HCT116 (cell line): ENCODE measurements at regions not wholly inside any gene's neighbourhood (a gene's known extent, or its start where the extent isn't known, plus 50 kb on each side); places are given as distances from the start of the nearest gene placed in this dataset.

Experiments used
- ATAC-seq: fragments of 200-7000 bp; cut with Tn5 transposase; 2 replicates; pipeline ENCODE4 v1.9.1; 2020; ENCODE audit warnings: mild to moderate bottlenecking, moderate library complexity
- BruUV-seq: library from RNA; stranded (reverse); fragments of 400-500 nt; replicated peaks from 2 replicates; lab custom pipeline; 2021; lab: Mats Ljungman, UMichigan
- CTCF ChIA-PET: fragments of 300-600 bp; sonication (Branson Sonifier 250); formaldehyde crosslinking; loops from one replicate; lab custom pipeline; 2021; ENCODE audit warnings: antibody characterized with exemption; lab: Charles Lee
- POLR2A ChIA-PET: fragments of 300-600, 350-600 bp; sonication (Branson Sonifier 250); formaldehyde crosslinking; loops from one replicate; lab custom pipeline; 2021; ENCODE audit warnings: antibody characterized with exemption; lab: Charles Lee
- RAD21 ChIA-PET, 2 experiments: fragments of 300-600 bp; sonication (Branson Sonifier 250); formaldehyde crosslinking; loops; one replicate each; lab custom pipeline; 2023; ENCODE audit warnings: low total read pairs in 2 of 2; ENCODE audit not compliant: uncharacterized antibody in 2 of 2, unreplicated experiment in 2 of 2, low non-redundant PET in 1 of 2; lab: Charles Lee
- DNase-seq: peaks from one replicate; pipeline ENCODE4 v3.0.0-alpha.2; 2010; ENCODE audit warnings: low read depth, low spot score
- H2AFZ ChIP-seq: fragments of 200-600 bp; shearing (Covaris generic), sonication (generic); 2 replicates; pipeline ENCODE4 v1.6.1; 2017; ENCODE audit warnings: low read depth, mixed run types, mixed read lengths, antibody characterized with exemption, low read length; ENCODE audit not compliant: poor library complexity, severe bottlenecking
- H3K27ac ChIP-seq: 2 replicates; pipeline ENCODE4 v1.5.1; 2012; ENCODE audit warnings: low read depth, low read length
- H3K27me3 ChIP-seq: fragments of 200-600 bp; sonication (generic); 2 replicates; pipeline ENCODE4 v1.6.1; 2016; ENCODE audit warnings: mixed run types, low read length, mixed read lengths; ENCODE audit not compliant: insufficient read depth
- H3K36me3 ChIP-seq, 2 experiments: fragments of 200-500 bp in 1 of 2; fragments of 200-600 bp in 1 of 2; sonication (Bioruptor generic) in 1 of 2; sonication (generic) in 1 of 2; 2 replicates each; pipeline versions ENCODE4 v1.5.1 to v1.6.1; 2014 to 2016; ENCODE audit warnings: low read length in 2 of 2, inconsistent platforms in 1 of 2, mixed read lengths in 1 of 2, mixed run types in 1 of 2; ENCODE audit not compliant: insufficient read depth in 2 of 2, control insufficient read depth in 1 of 2
- H3K4me1 ChIP-seq, 2 experiments: fragments of 200-600 bp in 1 of 2; sonication (generic) in 1 of 2; 2 replicates each; pipeline versions ENCODE4 v1.5.1 to v1.6.1; 2012 to 2017; ENCODE audit warnings: low read length in 2 of 2, inconsistent platforms in 1 of 2, mild to moderate bottlenecking in 1 of 2, mixed read lengths in 1 of 2, mixed run types in 1 of 2, moderate library complexity in 1 of 2; ENCODE audit not compliant: insufficient read depth in 2 of 2, control insufficient read depth in 1 of 2
- H3K4me2 ChIP-seq: fragments of 200-600 bp; sonication (generic); 2 replicates; pipeline ENCODE4 v1.6.1; 2017; ENCODE audit warnings: mixed run types, low read length, mixed read lengths
- H3K4me3 ChIP-seq, 2 experiments: fragments of 200-600 bp in 1 of 2; sonication (generic) in 1 of 2; replicated peaks in 1 of 2; 2 replicates each; pipeline ENCODE4 v1.5.1; 2011 to 2016; ENCODE audit warnings: low read length in 2 of 2, control low read depth in 1 of 2, low read depth in 1 of 2, mild to moderate bottlenecking in 1 of 2, mixed read lengths in 1 of 2, mixed run types in 1 of 2
- H3K79me2 ChIP-seq: fragments of 200-600 bp; sonication (generic); 2 replicates; pipeline ENCODE4 v1.6.1; 2017; ENCODE audit warnings: mild to moderate bottlenecking, mixed run types, low read length, moderate library complexity, mixed read lengths; ENCODE audit not compliant: insufficient read depth
- H3K9ac ChIP-seq: fragments of 200-600 bp; sonication (generic); 2 replicates; pipeline ENCODE4 v1.6.1; 2016; ENCODE audit warnings: low read length, mixed read lengths
- H3K9me2 ChIP-seq: fragments of 200-600 bp; sonication (generic), shearing (Covaris generic); 2 replicates; pipeline ENCODE4 v1.6.1; 2017; ENCODE audit warnings: mixed run types, mild to moderate bottlenecking, moderate library complexity; ENCODE audit not compliant: insufficient read depth
- H3K9me3 ChIP-seq, 2 experiments: fragments of 200-500 bp in 1 of 2; fragments of 200-600 bp in 1 of 2; sonication (Bioruptor generic) in 1 of 2; sonication (generic) in 1 of 2; 2 replicates each; pipeline ENCODE4 v1.6.1; 2014 to 2017; ENCODE audit warnings: low read length in 2 of 2, mixed read lengths in 2 of 2, inconsistent platforms in 1 of 2, low read depth in 1 of 2, mild to moderate bottlenecking in 1 of 2, mixed run types in 1 of 2, moderate library complexity in 1 of 2; ENCODE audit not compliant: control insufficient read depth in 1 of 2, insufficient read depth in 1 of 2
- H4K20me1 ChIP-seq: fragments of 200-600 bp; sonication (generic), shearing (Covaris generic); 2 replicates; pipeline ENCODE4 v1.6.1; 2017; ENCODE audit warnings: mixed run types, mild to moderate bottlenecking, moderate library complexity; ENCODE audit not compliant: insufficient read depth
- CTCF ChIP-seq, 3 experiments: fragments of 200-600 bp in 1 of 3; sonication (generic) in 1 of 3; IDR thresholded peaks in 2 of 3; conservative IDR thresholded peaks in 1 of 3; 2 replicates each; pipeline ENCODE4 v1.5.1; 2012 to 2017; ENCODE audit warnings: low read depth in 2 of 3, low read length in 2 of 3, antibody characterized with exemption in 1 of 3, borderline replicate concordance in 1 of 3, control low read depth in 1 of 3, mild to moderate bottlenecking in 1 of 3, mixed read lengths in 1 of 3, mixed run types in 1 of 3, moderate library complexity in 1 of 3; ENCODE audit not compliant: insufficient read depth in 1 of 3
- EZH2 ChIP-seq: fragments of 200-600 bp; sonication (generic); IDR thresholded peaks from 2 replicates; pipeline ENCODE4 v1.6.1; 2017; ENCODE audit warnings: antibody characterized with exemption, mixed run types
- EZH2phosphoT487 ChIP-seq: fragments of 200-600 bp; IDR thresholded peaks from 2 replicates; pipeline ENCODE4 v1.6.1; 2018; ENCODE audit warnings: antibody characterized with exemption, borderline replicate concordance
- FOSL1 ChIP-seq: IDR thresholded peaks from 2 replicates; pipeline ENCODE4 v1.6.1; 2012; ENCODE audit warnings: low read depth
- POLR2A ChIP-seq: IDR thresholded peaks from 2 replicates; pipeline ENCODE4 v1.7.0; 2011; ENCODE audit warnings: borderline replicate concordance; ENCODE audit not compliant: insufficient read depth, insufficient read length; ENCODE audit errors: extremely low read depth
- POLR2AphosphoS5 ChIP-seq: IDR thresholded peaks from 2 replicates; pipeline ENCODE4 v1.6.1; 2011; ENCODE audit warnings: mild to moderate bottlenecking, low read depth, low read length, moderate library complexity
- SIN3A ChIP-seq: IDR thresholded peaks from 2 replicates; pipeline ENCODE4 v1.6.1; 2012; ENCODE audit warnings: low read depth
- TCF7L2 ChIP-seq: IDR thresholded peaks from 2 replicates; pipeline ENCODE4 v1.7.0; 2011; ENCODE audit warnings: borderline replicate concordance, inconsistent platforms; ENCODE audit not compliant: insufficient read depth, insufficient read length; ENCODE audit errors: extremely low read depth
- ZFX ChIP-seq: fragments of 450-650 bp; IDR thresholded peaks from 2 replicates; pipeline ENCODE4 v1.6.1; 2017
- intact Hi-C: fragments of 100-400 bp; cut with micrococcal nuclease; formaldehyde crosslinking; loops from 2 replicates; pipeline ENCODE4 v1.10.0; 2022
- TF ChIP-seq, protein P1 (sequence below): IDR thresholded peaks from 2 replicates; pipeline ENCODE4 v1.6.1; 2012

DNA sequence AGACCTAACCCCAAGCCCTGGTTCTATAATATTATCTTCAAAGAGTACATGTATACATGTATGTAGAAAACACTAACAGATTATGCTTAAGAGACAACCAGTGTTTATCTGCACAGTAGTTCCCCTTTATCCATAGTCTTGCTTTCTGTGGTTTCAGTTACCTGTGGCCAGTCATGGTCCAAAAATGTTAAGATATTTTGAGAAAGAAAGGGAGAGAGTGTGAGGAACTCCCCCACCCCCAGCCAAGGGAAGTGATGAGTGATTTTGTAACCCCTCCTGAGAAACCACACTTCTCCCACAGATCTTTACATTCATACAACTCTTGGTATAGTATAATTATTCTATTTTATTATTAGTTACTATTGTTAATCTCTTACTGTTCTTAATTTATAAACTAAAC is 77.3 kb upstream of the CNTN1 start:
- CTCF ChIA-PET, result no interaction called here
- no peaks in the 10 kb centered on the region for H3K9me3 ChIP-seq
- no peaks in the 10 kb centered on the region for H3K36me3 ChIP-seq
- no peak for TF ChIP-seq EZH2phosphoT487
- TF ChIP-seq EZH2, result no peak
- no peak for TF ChIP-seq SIN3A
- TF ChIP-seq ZFX, result no peak
- no peak for TF ChIP-seq FOSL1
- TF ChIP-seq POLR2AphosphoS5, result no peak
- TF ChIP-seq POLR2A, result no peak
- TF ChIP-seq, protein P1, sequence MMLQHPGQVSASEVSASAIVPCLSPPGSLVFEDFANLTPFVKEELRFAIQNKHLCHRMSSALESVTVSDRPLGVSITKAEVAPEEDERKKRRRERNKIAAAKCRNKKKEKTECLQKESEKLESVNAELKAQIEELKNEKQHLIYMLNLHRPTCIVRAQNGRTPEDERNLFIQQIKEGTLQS, result no peak
- no peak for TF ChIP-seq TCF7L2
- TF ChIP-seq CTCF (IDR thresholded peaks at IDR 0.05 in 2 of 3, conservative IDR thresholded peaks at IDR 0.05 in 1 of 3; ENCODE audit: borderline replicate concordance in 1 of 3, insufficient read depth in 1 of 3, low read depth in 2 of 3, low read length in 2 of 3), result no peak
- no peak overlapping the region for H3K4me3 ChIP-seq
- H3K27me3 ChIP-seq, result no peaks in the 10 kb centered on the region
- POLR2A ChIA-PET, result no interaction called here
- RAD21 ChIA-PET, result no interaction called here
- intact Hi-C loops, result no loop called here
- H2AFZ ChIP-seq, result no peak overlapping the region
- no peak for DNase-seq
- BruUV-seq, result no TSS peak
- no peak for ATAC-seq
- no peak overlapping the region for H3K27ac ChIP-seq
- no peaks in the 10 kb centered on the region for H3K9me2 ChIP-seq
- no peak overlapping the region for H3K4me2 ChIP-seq
- no peak overlapping the region for H3K9ac ChIP-seq
- H3K4me1 ChIP-seq, result no peaks in the 10 kb centered on the region
- no peaks in the 10 kb centered on the region for H4K20me1 ChIP-seq
- no peaks in the 10 kb centered on the region for H3K79me2 ChIP-seq
